ENCODE measurements at regions not wholly inside any gene's neighbourhood (a gene's known extent, or its start where the extent isn't known, plus 50 kb on each side); places are given as distances from the start of the nearest gene placed in this dataset.

GRCh38 chr2:13696601-13697000 is 935.9 kb upstream of the LRATD1 start:
- Mint-ChIP-seq H3K27me3 (ENCODE audit: low read depth) (peaks cover 23% of the 10 kb centered on the region), H3K4me3 (no peak overlapping the region), H3K4me1 (no peaks in the 10 kb centered on the region), H3K36me3 (ENCODE audit: insufficient read depth in 1 of 3, low read depth in 3 of 3) (no peaks in the 10 kb centered on the region), H3K27ac (no peak overlapping the region), H3K9me3 (peaks cover 0 to 3% of the 10 kb centered on the region in 2 experiments; a peak in 2 of 5 replicates)
- Histone ChIP-seq H3K9ac (ENCODE audit: extremely low read depth, insufficient read length, low read length) (no peak overlapping the region), H2BK120ac (ENCODE audit: low read depth, low read length, poor library complexity, severe bottlenecking) (no peak overlapping the region), H3K79me1 (ENCODE audit: insufficient read depth, low read depth, low read length, poor library complexity, severe bottlenecking) (no peaks in the 10 kb centered on the region), H2BK5ac (ENCODE audit: insufficient read length, low read length) (no peak overlapping the region), H4K91ac (ENCODE audit: insufficient read length, low read depth, low read length) (no peak overlapping the region), H2BK12ac (ENCODE audit: insufficient read length, low read depth, low read length) (no peak overlapping the region), H3K23ac (ENCODE audit: insufficient read length, low read depth, low read length) (no peak overlapping the region), H4K8ac (replicated peaks; ENCODE audit: insufficient read length, low read depth, low read length) (no peak overlapping the region), H4K20me1 (ENCODE audit: control insufficient read depth, insufficient read depth, insufficient read length) (no peaks in the 10 kb centered on the region), H3K14ac (ENCODE audit: insufficient read depth, low read length) (no peak overlapping the region), H2AFZ (ENCODE audit: low read length) (no peak overlapping the region), H2BK15ac (ENCODE audit: low read depth, low read length) (no peak overlapping the region), H3K18ac (ENCODE audit: insufficient read length, low read depth, low read length) (no peak overlapping the region), H3K79me2 (ENCODE audit: insufficient read depth, low read length) (no peaks in the 10 kb centered on the region), H4K5ac (ENCODE audit: insufficient read length, low read depth, low read length) (no peak overlapping the region), H3K4ac (ENCODE audit: low read depth, low read length) (no peak overlapping the region), H3K4me1 (ENCODE audit: insufficient read depth, low read length) (no peaks in the 10 kb centered on the region), H3K23me2 (ENCODE audit: insufficient read length, low read depth, low read length, poor library complexity, severe bottlenecking) (no peaks in the 10 kb centered on the region), H3K4me2 (ENCODE audit: insufficient read depth, insufficient read length, low read length) (no peak overlapping the region), H3K9me3 (ENCODE audit: control insufficient read depth, low read depth, low read length) (no peaks in the 10 kb centered on the region), H3K56ac (ENCODE audit: insufficient read length, low read depth, low read length) (no peak overlapping the region), H3K27me3 (ENCODE audit: insufficient read depth, low read length) (no peaks in the 10 kb centered on the region), H2AK5ac (ENCODE audit: insufficient read length, low read length) (no peak overlapping the region), H3K27ac (ENCODE audit: insufficient read length, low read depth, low read length) (no peak overlapping the region), H2BK20ac (ENCODE audit: low read depth, low read length, poor library complexity, severe bottlenecking) (no peak overlapping the region), H3T11ph (ENCODE audit: low read length) (no peak overlapping the region)
- DNase-seq: no peak
- no CpG with 5 or more reads among the region's 5 CpGs for WGBS (ENCODE audit: extremely low coverage, insufficient read length, low lambda C conversion rate)
- TF ChIP-seq CTCF (conservative IDR thresholded peaks at IDR 0.05): no peak
